Astrocyte (in vitro differentiated cells and primary cell): ENCODE measurements at regions not wholly inside any gene's neighbourhood (a gene's known extent, or its start where the extent isn't known, plus 50 kb on each side); places are given as distances from the start of the nearest gene placed in this dataset.

Experiments used
- EZH2 ChIP-seq: IDR thresholded peaks from 2 replicates; pipeline ENCODE4 v1.6.1; 2012; ENCODE audit warnings: mild to moderate bottlenecking, low read length, inconsistent platforms; ENCODE audit not compliant: insufficient read depth
- TF ChIP-seq, protein P1 (sequence below): IDR thresholded peaks from 2 replicates; pipeline ENCODE4 v1.5.1; 2011; ENCODE audit warnings: low read depth, mild to moderate bottlenecking, inconsistent platforms, low read length, moderate library complexity; ENCODE audit not compliant: insufficient read depth

DNA sequence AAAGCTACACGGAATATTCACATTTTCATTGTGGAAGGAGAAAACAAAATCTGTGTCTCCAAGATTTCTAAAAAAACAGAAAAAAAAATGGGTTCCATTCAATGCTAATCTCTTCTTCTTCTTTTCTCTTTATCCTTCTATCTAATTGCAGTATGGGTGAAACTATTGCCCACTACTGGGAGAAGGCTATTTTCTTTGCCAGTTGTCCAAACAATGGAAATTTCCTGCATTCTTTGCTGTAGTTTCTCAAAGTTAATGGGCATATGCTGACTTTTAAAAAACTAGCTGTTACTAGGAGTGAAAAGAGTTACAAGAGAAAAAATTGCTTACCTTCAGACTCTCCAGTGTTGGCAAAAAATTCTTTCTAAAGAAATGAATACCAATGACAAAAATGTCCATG is 179.3 kb upstream of the ANKRD28 start:
- TF ChIP-seq, protein P1, sequence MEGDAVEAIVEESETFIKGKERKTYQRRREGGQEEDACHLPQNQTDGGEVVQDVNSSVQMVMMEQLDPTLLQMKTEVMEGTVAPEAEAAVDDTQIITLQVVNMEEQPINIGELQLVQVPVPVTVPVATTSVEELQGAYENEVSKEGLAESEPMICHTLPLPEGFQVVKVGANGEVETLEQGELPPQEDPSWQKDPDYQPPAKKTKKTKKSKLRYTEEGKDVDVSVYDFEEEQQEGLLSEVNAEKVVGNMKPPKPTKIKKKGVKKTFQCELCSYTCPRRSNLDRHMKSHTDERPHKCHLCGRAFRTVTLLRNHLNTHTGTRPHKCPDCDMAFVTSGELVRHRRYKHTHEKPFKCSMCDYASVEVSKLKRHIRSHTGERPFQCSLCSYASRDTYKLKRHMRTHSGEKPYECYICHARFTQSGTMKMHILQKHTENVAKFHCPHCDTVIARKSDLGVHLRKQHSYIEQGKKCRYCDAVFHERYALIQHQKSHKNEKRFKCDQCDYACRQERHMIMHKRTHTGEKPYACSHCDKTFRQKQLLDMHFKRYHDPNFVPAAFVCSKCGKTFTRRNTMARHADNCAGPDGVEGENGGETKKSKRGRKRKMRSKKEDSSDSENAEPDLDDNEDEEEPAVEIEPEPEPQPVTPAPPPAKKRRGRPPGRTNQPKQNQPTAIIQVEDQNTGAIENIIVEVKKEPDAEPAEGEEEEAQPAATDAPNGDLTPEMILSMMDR: no peak
- TF ChIP-seq EZH2: no peak
